Activated CD4-positive, alpha-beta memory T cell treated with anti-CD3 and anti-CD28 coated beads for 36 hours (primary cell): ENCODE measurements at regions not wholly inside any gene's neighbourhood (a gene's known extent, or its start where the extent isn't known, plus 50 kb on each side); places are given as distances from the start of the nearest gene placed in this dataset.

Source experiments
- CTCF ChIA-PET: fragments of 350-600 bp; sonication (Branson Sonifier 250); formaldehyde crosslinking; loops from one replicate; lab custom pipeline; 2021; ENCODE audit warnings: antibody characterized with exemption, inconsistent platforms; lab: Charles Lee
- POLR2A ChIA-PET: fragments of 350-600 bp; sonication (Branson Sonifier 250); formaldehyde crosslinking; loops from one replicate; lab custom pipeline; 2021; ENCODE audit warnings: antibody characterized with exemption; lab: Charles Lee
- DNase-seq: peaks from one replicate; pipeline ENCODE4 v3.0.0-alpha.2; 2020
- H3K27ac Mint-ChIP-seq: one replicate; pipeline ENCODE4 v1.8.0; 2021; ENCODE audit warnings: mixed read lengths
- H3K27me3 Mint-ChIP-seq: one replicate; pipeline ENCODE4 v1.8.0; 2021; ENCODE audit warnings: mixed read lengths
- H3K36me3 Mint-ChIP-seq: one replicate; pipeline ENCODE4 v1.8.0; 2021; ENCODE audit warnings: mixed read lengths
- H3K4me1 Mint-ChIP-seq: one replicate; pipeline ENCODE4 v1.8.0; 2021; ENCODE audit warnings: low read depth, mixed read lengths
- H3K4me3 Mint-ChIP-seq: one replicate; pipeline ENCODE4 v1.8.0; 2021; ENCODE audit warnings: mild to moderate bottlenecking, mixed read lengths
- H3K9me3 Mint-ChIP-seq: one replicate; pipeline ENCODE4 v1.8.0; 2021; ENCODE audit warnings: mixed read lengths
- intact Hi-C: fragments of 100-400 bp; cut with micrococcal nuclease; formaldehyde crosslinking; loops from one replicate; pipeline ENCODE4 v1.15.1; 2023

GRCh38 chr4:144906181-144906925, 191.6 kb downstream of the ANAPC10 start:
- CTCF ChIA-PET = no interaction called here
- intact Hi-C loops = no loop called here
- no peaks in the 10 kb centered on the region for H3K4me1 Mint-ChIP-seq

DNA sequence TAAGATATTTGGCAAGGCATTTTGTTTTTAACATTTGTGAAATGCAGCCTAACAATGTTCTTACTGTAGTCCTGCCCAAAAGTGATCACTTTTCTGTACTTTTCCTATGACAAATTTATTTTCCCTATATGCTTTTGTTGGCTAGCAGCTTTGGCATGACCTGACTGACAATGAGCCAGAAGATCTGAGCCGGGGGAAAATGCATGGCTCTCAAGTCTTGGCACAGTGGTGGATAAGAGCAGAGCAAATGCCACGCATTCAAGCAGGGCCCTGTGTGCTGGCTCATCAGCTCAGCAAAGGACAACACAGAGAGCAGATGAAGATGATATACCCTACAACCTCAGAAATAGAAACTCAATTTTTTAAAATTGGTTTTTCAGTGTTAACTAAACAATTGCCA, 187.3 kb downstream of the ANAPC10 start:
- no peaks in the 10 kb centered on the region for H3K27me3 Mint-ChIP-seq
- H3K4me1 Mint-ChIP-seq = no peaks in the 10 kb centered on the region
- H3K9me3 Mint-ChIP-seq = no peaks in the 10 kb centered on the region
- no peak overlapping the region for H3K27ac Mint-ChIP-seq
- POLR2A ChIA-PET = no interaction called here
- CTCF ChIA-PET = no interaction called here
- no peaks in the 10 kb centered on the region for H3K36me3 Mint-ChIP-seq
- no peak overlapping the region for H3K4me3 Mint-ChIP-seq
- intact Hi-C loops = no loop called here
- DNase-seq = no peak

More at GRCh38 chr4:144906181-144906925, 191.6 kb downstream of the ANAPC10 start:
- H3K27ac Mint-ChIP-seq = no peak overlapping the region
- POLR2A ChIA-PET = no interaction called here
- no peaks in the 10 kb centered on the region for H3K36me3 Mint-ChIP-seq
- no peak overlapping the region for H3K4me3 Mint-ChIP-seq
- H3K9me3 Mint-ChIP-seq = no peaks in the 10 kb centered on the region
- H3K27me3 Mint-ChIP-seq = no peaks in the 10 kb centered on the region
- DNase-seq = no peak
